H9 (cell line): ENCODE measurements at regions not wholly inside any gene's neighbourhood (a gene's known extent, or its start where the extent isn't known, plus 50 kb on each side); places are given as distances from the start of the nearest gene placed in this dataset.

Source experiments
- DNase-seq: peaks from one replicate; pipeline ENCODE4 v3.0.0-alpha.2; 2017
- H2AFZ ChIP-seq: one replicate; pipeline ENCODE4 v1.6.1; 2013; ENCODE audit warnings: mild to moderate bottlenecking, low read length, control low read depth, moderate library complexity
- H2AK5ac ChIP-seq: 2 replicates; pipeline ENCODE4 v1.6.1; 2013; ENCODE audit warnings: low read length, control low read depth, mixed read lengths; ENCODE audit not compliant: insufficient read length
- H2BK120ac ChIP-seq: one replicate; pipeline ENCODE4 v1.6.1; 2013; ENCODE audit warnings: low read depth, mild to moderate bottlenecking, low read length, control low read depth, inconsistent platforms; ENCODE audit not compliant: poor library complexity, severe bottlenecking
- H2BK12ac ChIP-seq: 2 replicates; pipeline ENCODE4 v1.6.1; 2013; ENCODE audit warnings: low read length, control low read depth, mixed read lengths, low read depth; ENCODE audit not compliant: insufficient read length
- H2BK15ac ChIP-seq: 2 replicates; pipeline ENCODE4 v1.6.1; 2013; ENCODE audit warnings: low read depth, low read length, control low read depth
- H2BK20ac ChIP-seq: one replicate; pipeline ENCODE4 v1.6.1; 2013; ENCODE audit warnings: low read depth, mild to moderate bottlenecking, low read length, control low read depth, inconsistent platforms; ENCODE audit not compliant: poor library complexity, severe bottlenecking
- H2BK5ac ChIP-seq: 2 replicates; pipeline ENCODE4 v1.6.1; 2013; ENCODE audit warnings: low read length, control low read depth, mixed read lengths; ENCODE audit not compliant: insufficient read length
- H3K14ac ChIP-seq: 2 replicates; pipeline ENCODE4 v1.6.1; 2013; ENCODE audit warnings: low read length, control low read depth; ENCODE audit not compliant: insufficient read depth
- H3K18ac ChIP-seq: 2 replicates; pipeline ENCODE4 v1.6.1; 2013; ENCODE audit warnings: low read depth, mild to moderate bottlenecking, mixed read lengths, low read length, control low read depth; ENCODE audit not compliant: insufficient read length
- H3K23ac ChIP-seq: 2 replicates; pipeline ENCODE4 v1.6.1; 2013; ENCODE audit warnings: low read length, control low read depth, mixed read lengths, low read depth; ENCODE audit not compliant: insufficient read length
- H3K23me2 ChIP-seq: 2 replicates; pipeline ENCODE4 v1.6.1; 2013; ENCODE audit warnings: low read depth, mild to moderate bottlenecking, mixed read lengths, low read length, control low read depth; ENCODE audit not compliant: insufficient read length, poor library complexity, severe bottlenecking
- H3K27ac ChIP-seq: 2 replicates; pipeline ENCODE4 v1.5.1; 2013; ENCODE audit warnings: low read length, control low read depth, mixed read lengths, low read depth; ENCODE audit not compliant: insufficient read length
- H3K27me3 ChIP-seq: 2 replicates; pipeline ENCODE4 v1.6.1; 2013; ENCODE audit warnings: low read length, control low read depth, inconsistent platforms; ENCODE audit not compliant: insufficient read depth
- H3K4ac ChIP-seq: 2 replicates; pipeline ENCODE4 v1.6.1; 2013; ENCODE audit warnings: low read depth, mild to moderate bottlenecking, control low read depth, inconsistent platforms, low read length, moderate library complexity
- H3K4me1 ChIP-seq: 2 replicates; pipeline ENCODE4 v1.6.1; 2013; ENCODE audit warnings: low read length, control low read depth, inconsistent platforms; ENCODE audit not compliant: insufficient read depth
- H3K4me2 ChIP-seq: 2 replicates; pipeline ENCODE4 v1.6.1; 2013; ENCODE audit warnings: low read length, control low read depth, mixed read lengths; ENCODE audit not compliant: insufficient read length, insufficient read depth
- H3K56ac ChIP-seq: 2 replicates; pipeline ENCODE4 v1.6.1; 2013; ENCODE audit warnings: low read depth, mild to moderate bottlenecking, mixed read lengths, low read length, control low read depth; ENCODE audit not compliant: insufficient read length
- H3K79me1 ChIP-seq: 2 replicates; pipeline ENCODE4 v1.6.1; 2013; ENCODE audit warnings: low read depth, mild to moderate bottlenecking, moderate library complexity, low read length, control low read depth, inconsistent platforms; ENCODE audit not compliant: insufficient read depth, poor library complexity, severe bottlenecking
- H3K79me2 ChIP-seq: 2 replicates; pipeline ENCODE4 v1.6.1; 2013; ENCODE audit warnings: low read length, control low read depth, inconsistent platforms; ENCODE audit not compliant: insufficient read depth
- H3K9ac ChIP-seq: 2 replicates; pipeline ENCODE4 v1.6.1; 2013; ENCODE audit warnings: low read length, control low read depth, mixed read lengths; ENCODE audit not compliant: insufficient read length; ENCODE audit errors: extremely low read depth
- H3K9me3 ChIP-seq: one replicate; pipeline ENCODE4 v1.6.1; 2013; ENCODE audit warnings: low read depth, low read length, inconsistent platforms; ENCODE audit not compliant: control insufficient read depth
- H3T11ph ChIP-seq: one replicate; pipeline ENCODE4 v1.6.1; 2013; ENCODE audit warnings: mild to moderate bottlenecking, low read length, control low read depth, inconsistent platforms
- H4K20me1 ChIP-seq: one replicate; pipeline ENCODE4 v1.6.1; 2013; ENCODE audit not compliant: control insufficient read depth, insufficient read length, insufficient read depth
- H4K5ac ChIP-seq: 2 replicates; pipeline ENCODE4 v1.6.1; 2013; ENCODE audit warnings: low read depth, mild to moderate bottlenecking, mixed read lengths, low read length, control low read depth; ENCODE audit not compliant: insufficient read length
- H4K8ac ChIP-seq: replicated peaks from 2 replicates; pipeline ENCODE4 v1.6.1; 2013; ENCODE audit warnings: low read length, control low read depth, mixed read lengths, low read depth; ENCODE audit not compliant: insufficient read length
- H4K91ac ChIP-seq: 2 replicates; pipeline ENCODE4 v1.6.1; 2013; ENCODE audit warnings: low read depth, mild to moderate bottlenecking, moderate library complexity, mixed read lengths, low read length, control low read depth; ENCODE audit not compliant: insufficient read length
- H3K27ac Mint-ChIP-seq, 3 experiments: 2 replicates in 2 of 3; 3 replicates in 1 of 3; pipeline ENCODE4 v1.8.0; 2020 to 2021; ENCODE audit warnings: mixed read lengths in 3 of 3, mild to moderate bottlenecking in 1 of 3, moderate library complexity in 1 of 3
- H3K27me3 Mint-ChIP-seq: 2 replicates; pipeline ENCODE4 v1.8.0; 2021; ENCODE audit warnings: low read depth, mild to moderate bottlenecking, moderate library complexity, mixed read lengths
- H3K36me3 Mint-ChIP-seq, 3 experiments: 2 replicates in 2 of 3; 3 replicates in 1 of 3; pipeline ENCODE4 v1.8.0; 2020 to 2021; ENCODE audit warnings: low read depth in 3 of 3, mixed read lengths in 3 of 3; ENCODE audit not compliant: insufficient read depth in 1 of 3
- H3K4me1 Mint-ChIP-seq, 2 experiments: 2 replicates each; pipeline ENCODE4 v1.8.0; 2020; ENCODE audit warnings: mixed read lengths in 2 of 2
- H3K4me3 Mint-ChIP-seq, 2 experiments: 2 replicates in 1 of 2; 3 replicates in 1 of 2; pipeline ENCODE4 v1.8.0; 2020 to 2021; ENCODE audit warnings: mild to moderate bottlenecking in 2 of 2, mixed read lengths in 2 of 2, moderate library complexity in 1 of 2
- H3K9me3 Mint-ChIP-seq, 2 experiments: 2 replicates in 1 of 2; 3 replicates in 1 of 2; pipeline ENCODE4 v1.8.0; 2020; ENCODE audit warnings: mild to moderate bottlenecking in 2 of 2, mixed read lengths in 2 of 2, moderate library complexity in 1 of 2
- WGBS: extraction: QIAGEN DNeasy Blood & Tissue Kit; methylation state at CpG from one replicate; pipeline ENCODE4 v1.1.7; 2013; ENCODE audit warnings: missing lambda C conversion rate, low lambda C conversion rate, mixed read lengths; ENCODE audit not compliant: insufficient read length; ENCODE audit errors: extremely low coverage; 5-methylcytosine and 5-hydroxymethylcytosine counted together
- TF ChIP-seq, protein P1 (sequence below): fragments of 200-600 bp; sonication (generic); conservative IDR thresholded peaks from 3 replicates; pipeline ENCODE4 v1.8.0; 2021; ENCODE audit warnings: antibody characterized with exemption, mild to moderate bottlenecking

DNA sequence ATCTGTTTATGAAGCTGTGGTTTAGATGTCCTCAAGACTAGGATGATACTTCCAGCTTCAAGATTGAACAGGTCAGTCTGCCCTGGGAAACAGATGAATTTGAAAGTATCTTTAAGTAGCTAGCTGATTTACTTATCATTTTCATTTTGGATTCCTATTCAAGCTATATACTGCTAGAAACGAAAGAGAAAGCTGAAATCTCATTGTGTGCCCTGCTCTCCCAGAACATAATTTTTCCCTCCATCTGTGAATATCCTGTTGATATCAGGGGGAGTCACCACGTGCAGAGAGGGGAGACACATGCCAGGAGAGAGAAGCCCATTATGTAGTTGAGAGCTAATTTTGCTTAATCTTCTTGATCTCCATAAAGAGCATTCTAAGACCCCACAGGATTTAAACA is 439.1 kb downstream of the NR2F1-AS1 start:
- H3K9me3 Mint-ChIP-seq: peaks cover 7 to 12% of the 10 kb centered on the region in 2 experiments; a peak in 3 of 5 replicates
- H2BK120ac ChIP-seq: no peak overlapping the region
- H3K27ac ChIP-seq: no peak overlapping the region
- no peak overlapping the region for H3K9ac ChIP-seq
- DNase-seq: no peak
- no peak overlapping the region for H3K4me3 Mint-ChIP-seq
- no peak overlapping the region for H4K5ac ChIP-seq
- H3K4me1 Mint-ChIP-seq: no peaks in the 10 kb centered on the region
- no peak overlapping the region for H4K91ac ChIP-seq
- H3K23ac ChIP-seq: no peak overlapping the region
- no peak overlapping the region for H3T11ph ChIP-seq
- H2BK12ac ChIP-seq: no peak overlapping the region
- H3K36me3 Mint-ChIP-seq: peaks cover 0 to 4% (median 3%) of the 10 kb centered on the region in 3 experiments; a peak in 2 of 7 replicates
- no peaks in the 10 kb centered on the region for H4K20me1 ChIP-seq
- no peaks in the 10 kb centered on the region for H3K27me3 Mint-ChIP-seq
- no peak overlapping the region for H2BK20ac ChIP-seq
- H2AFZ ChIP-seq: no peak overlapping the region
- no peak overlapping the region for H3K14ac ChIP-seq
- TF ChIP-seq, protein P1, sequence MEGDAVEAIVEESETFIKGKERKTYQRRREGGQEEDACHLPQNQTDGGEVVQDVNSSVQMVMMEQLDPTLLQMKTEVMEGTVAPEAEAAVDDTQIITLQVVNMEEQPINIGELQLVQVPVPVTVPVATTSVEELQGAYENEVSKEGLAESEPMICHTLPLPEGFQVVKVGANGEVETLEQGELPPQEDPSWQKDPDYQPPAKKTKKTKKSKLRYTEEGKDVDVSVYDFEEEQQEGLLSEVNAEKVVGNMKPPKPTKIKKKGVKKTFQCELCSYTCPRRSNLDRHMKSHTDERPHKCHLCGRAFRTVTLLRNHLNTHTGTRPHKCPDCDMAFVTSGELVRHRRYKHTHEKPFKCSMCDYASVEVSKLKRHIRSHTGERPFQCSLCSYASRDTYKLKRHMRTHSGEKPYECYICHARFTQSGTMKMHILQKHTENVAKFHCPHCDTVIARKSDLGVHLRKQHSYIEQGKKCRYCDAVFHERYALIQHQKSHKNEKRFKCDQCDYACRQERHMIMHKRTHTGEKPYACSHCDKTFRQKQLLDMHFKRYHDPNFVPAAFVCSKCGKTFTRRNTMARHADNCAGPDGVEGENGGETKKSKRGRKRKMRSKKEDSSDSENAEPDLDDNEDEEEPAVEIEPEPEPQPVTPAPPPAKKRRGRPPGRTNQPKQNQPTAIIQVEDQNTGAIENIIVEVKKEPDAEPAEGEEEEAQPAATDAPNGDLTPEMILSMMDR: no peak
- H3K79me2 ChIP-seq: no peaks in the 10 kb centered on the region
- no peaks in the 10 kb centered on the region for H3K9me3 ChIP-seq
- H2BK15ac ChIP-seq: no peak overlapping the region
- no peak overlapping the region for H2AK5ac ChIP-seq
- WGBS: no CpG with 5 or more reads among the region's 2 CpGs
- H3K56ac ChIP-seq: no peak overlapping the region
- H3K23me2 ChIP-seq: no peaks in the 10 kb centered on the region
- H3K4ac ChIP-seq: no peak overlapping the region
- H3K4me2 ChIP-seq: no peak overlapping the region
- no peak overlapping the region for H3K18ac ChIP-seq
- H3K27ac Mint-ChIP-seq: no peak overlapping the region
- H4K8ac ChIP-seq: no peak overlapping the region
- no peaks in the 10 kb centered on the region for H3K4me1 ChIP-seq
- H3K27me3 ChIP-seq: no peaks in the 10 kb centered on the region
- no peaks in the 10 kb centered on the region for H3K79me1 ChIP-seq
- H2BK5ac ChIP-seq: no peak overlapping the region
